ENCODE measurements at regions not wholly inside any gene's neighbourhood (a gene's known extent, or its start where the extent isn't known, plus 50 kb on each side); places are given as distances from the start of the nearest gene placed in this dataset.

DNA sequence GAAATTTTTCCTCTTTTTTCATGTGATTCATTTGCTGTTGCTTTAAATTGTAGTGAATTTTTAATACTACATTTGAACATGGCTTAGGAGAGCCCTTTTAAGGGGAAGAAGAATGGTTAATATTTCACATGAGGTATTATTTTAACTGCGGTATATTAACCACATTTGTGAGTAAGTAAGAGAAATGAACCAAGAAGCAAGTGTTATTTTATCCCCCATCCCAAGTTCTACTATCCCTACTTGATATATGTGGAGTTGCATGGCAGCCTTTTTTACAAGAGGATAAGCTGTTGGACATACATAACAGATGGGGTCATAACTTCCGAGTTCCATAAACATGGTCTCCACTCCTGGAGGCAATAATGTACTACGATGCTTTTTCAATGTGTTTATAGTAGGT lies 623.3 kb downstream of the LRFN5 start:
- Mint-ChIP-seq H3K9me3 (ENCODE audit: low read depth) (no peaks in the 10 kb centered on the region), H3K27ac (ENCODE audit: unreplicated experiment) (no peak overlapping the region), H3K36me3 (ENCODE audit: low read depth) (no peaks in the 10 kb centered on the region), H3K4me1 (ENCODE audit: low read depth) (no peaks in the 10 kb centered on the region), H3K4me3 (ENCODE audit: unreplicated experiment) (no peak overlapping the region), H3K27me3 (ENCODE audit: low read depth) (peaks cover 10% of the 10 kb centered on the region)
- TF ChIP-seq, protein P1, sequence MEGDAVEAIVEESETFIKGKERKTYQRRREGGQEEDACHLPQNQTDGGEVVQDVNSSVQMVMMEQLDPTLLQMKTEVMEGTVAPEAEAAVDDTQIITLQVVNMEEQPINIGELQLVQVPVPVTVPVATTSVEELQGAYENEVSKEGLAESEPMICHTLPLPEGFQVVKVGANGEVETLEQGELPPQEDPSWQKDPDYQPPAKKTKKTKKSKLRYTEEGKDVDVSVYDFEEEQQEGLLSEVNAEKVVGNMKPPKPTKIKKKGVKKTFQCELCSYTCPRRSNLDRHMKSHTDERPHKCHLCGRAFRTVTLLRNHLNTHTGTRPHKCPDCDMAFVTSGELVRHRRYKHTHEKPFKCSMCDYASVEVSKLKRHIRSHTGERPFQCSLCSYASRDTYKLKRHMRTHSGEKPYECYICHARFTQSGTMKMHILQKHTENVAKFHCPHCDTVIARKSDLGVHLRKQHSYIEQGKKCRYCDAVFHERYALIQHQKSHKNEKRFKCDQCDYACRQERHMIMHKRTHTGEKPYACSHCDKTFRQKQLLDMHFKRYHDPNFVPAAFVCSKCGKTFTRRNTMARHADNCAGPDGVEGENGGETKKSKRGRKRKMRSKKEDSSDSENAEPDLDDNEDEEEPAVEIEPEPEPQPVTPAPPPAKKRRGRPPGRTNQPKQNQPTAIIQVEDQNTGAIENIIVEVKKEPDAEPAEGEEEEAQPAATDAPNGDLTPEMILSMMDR (IDR thresholded peaks at IDR 0.05) = no peak
- DNase-seq (ENCODE audit: low spot score) = no peak

DNA sequence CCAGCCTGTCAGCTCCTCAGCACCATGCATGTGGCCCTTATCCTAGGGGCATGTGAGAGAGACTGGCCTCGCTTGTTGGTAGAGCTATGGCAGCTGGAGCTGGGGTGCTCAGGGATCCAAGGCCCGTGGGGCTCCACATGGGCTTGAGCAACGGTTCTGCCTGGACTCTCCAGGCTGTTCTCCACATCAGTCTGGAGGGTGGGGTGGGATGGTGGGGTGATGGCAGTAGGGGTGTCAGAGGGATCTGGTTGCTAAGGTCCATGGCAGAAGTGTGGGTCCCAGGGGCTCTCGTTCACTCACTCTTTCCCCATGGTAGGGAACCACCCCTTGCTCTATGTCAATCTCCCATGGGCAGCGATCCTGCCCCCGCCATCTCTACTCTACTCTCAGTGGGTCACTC lies 622.6 kb downstream of the LRFN5 start:
- Mint-ChIP-seq H3K27ac (ENCODE audit: unreplicated experiment) (no peak overlapping the region), H3K36me3 (ENCODE audit: low read depth) (no peaks in the 10 kb centered on the region), H3K27me3 (ENCODE audit: low read depth) (peaks cover 10% of the 10 kb centered on the region), H3K9me3 (ENCODE audit: low read depth) (no peaks in the 10 kb centered on the region), H3K4me3 (ENCODE audit: unreplicated experiment) (no peak overlapping the region), H3K4me1 (ENCODE audit: low read depth) (no peaks in the 10 kb centered on the region)
- TF ChIP-seq, protein P1 (IDR thresholded peaks at IDR 0.05) = no peak
- DNase-seq (ENCODE audit: low spot score) = peak; percentile 75

- H3K4me1 Mint-ChIP-seq (ENCODE audit: low read depth) = no peaks in the 10 kb centered on the region
- H3K27me3 Mint-ChIP-seq (ENCODE audit: low read depth) = peaks cover 10% of the 10 kb centered on the region
- TF ChIP-seq, protein P1 (IDR thresholded peaks at IDR 0.05) = no peak
- no peak for DNase-seq (ENCODE audit: low spot score)
- no peaks in the 10 kb centered on the region for H3K36me3 Mint-ChIP-seq (ENCODE audit: low read depth)
- no peaks in the 10 kb centered on the region for H3K9me3 Mint-ChIP-seq (ENCODE audit: low read depth)
- H3K4me3 Mint-ChIP-seq (ENCODE audit: unreplicated experiment) = no peak overlapping the region
- no peak overlapping the region for H3K27ac Mint-ChIP-seq (ENCODE audit: unreplicated experiment)
These were observed 621.9 kb downstream of the LRFN5 start for GRCh38 chr14:42228611-42229010.

DNA sequence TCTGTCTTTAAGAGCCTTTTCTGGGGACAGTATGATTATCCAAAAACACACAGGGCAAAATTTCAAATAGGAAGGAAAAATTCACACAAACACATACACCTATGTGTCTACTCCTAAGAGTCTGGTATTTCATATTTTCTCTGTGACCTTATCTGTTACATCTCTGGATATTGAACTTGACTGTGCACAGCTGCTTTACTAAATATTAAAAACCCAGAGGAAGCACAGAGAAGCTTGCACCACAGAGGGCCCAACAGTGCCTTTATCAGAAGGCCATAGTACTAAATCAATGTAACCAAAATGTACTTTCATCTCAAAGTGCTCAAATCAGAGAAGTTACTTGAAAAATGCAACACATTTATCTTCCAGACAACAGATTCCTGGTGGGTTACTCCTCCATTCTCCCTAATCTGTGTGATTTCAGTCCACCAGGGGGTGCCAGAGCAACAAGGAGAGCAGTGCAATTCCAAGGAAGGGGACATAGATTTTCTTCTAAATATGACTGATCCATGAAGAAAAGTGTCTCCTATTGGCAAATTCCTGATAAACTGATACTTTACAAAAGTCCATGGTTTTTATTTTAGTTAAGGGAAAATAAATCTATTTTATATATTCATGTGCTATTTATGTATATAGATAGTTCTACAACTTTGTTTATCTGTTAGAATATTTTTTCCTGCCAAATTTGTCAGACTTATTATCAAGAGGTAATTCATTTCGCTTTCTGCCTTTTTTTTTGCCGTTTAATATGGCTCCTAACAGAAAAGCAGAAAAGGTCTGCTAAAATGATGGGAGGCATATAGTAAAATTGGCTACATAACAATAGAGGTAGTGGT lies 617.6 kb downstream of the LRFN5 start:
- H3K27ac Mint-ChIP-seq (ENCODE audit: unreplicated experiment) = no peak overlapping the region
- no peaks in the 10 kb centered on the region for H3K36me3 Mint-ChIP-seq (ENCODE audit: low read depth)
- peaks cover 6% of the 10 kb centered on the region for H3K4me1 Mint-ChIP-seq (ENCODE audit: low read depth)
- no peaks in the 10 kb centered on the region for H3K9me3 Mint-ChIP-seq (ENCODE audit: low read depth)
- H3K27me3 Mint-ChIP-seq (ENCODE audit: low read depth) = peaks cover 9% of the 10 kb centered on the region
- DNase-seq (ENCODE audit: low spot score) = no peak
- TF ChIP-seq, protein P1 (IDR thresholded peaks at IDR 0.05) = peak; percentile 94
- no peak overlapping the region for H3K4me3 Mint-ChIP-seq (ENCODE audit: unreplicated experiment)

GRCh38 chr14:42222924-42223471 lies 616.3 kb downstream of the LRFN5 start:
- H3K27ac Mint-ChIP-seq (ENCODE audit: unreplicated experiment) = no peak overlapping the region
- no peaks in the 10 kb centered on the region for H3K9me3 Mint-ChIP-seq (ENCODE audit: low read depth)
- H3K4me1 Mint-ChIP-seq (ENCODE audit: low read depth) = peaks cover 6% of the 10 kb centered on the region
- H3K36me3 Mint-ChIP-seq (ENCODE audit: low read depth) = no peaks in the 10 kb centered on the region
- H3K27me3 Mint-ChIP-seq (ENCODE audit: low read depth) = peaks cover 9% of the 10 kb centered on the region
- no peak for DNase-seq (ENCODE audit: low spot score)
- TF ChIP-seq, protein P1 (IDR thresholded peaks at IDR 0.05) = no peak
- H3K4me3 Mint-ChIP-seq (ENCODE audit: unreplicated experiment) = no peak overlapping the region

Measured in chondrocyte (in vitro differentiated cells).